Liver (tissue), 7 donors: ENCODE measurements at regions not wholly inside any gene's neighbourhood (a gene's known extent, or its start where the extent isn't known, plus 50 kb on each side); places are given as distances from the start of the nearest gene placed in this dataset.

ENCODE experiments used
- DNase-seq: peaks from one replicate; pipeline ENCODE4 v3.0.0-alpha.2; 2017; ENCODE audit warnings: low spot score
- H3K27ac ChIP-seq, 2 donors: one replicate each; pipeline ENCODE4 v1.7.0; 2013; ENCODE audit warnings: inconsistent platforms in 2 of 2, low read length in 2 of 2, control low read depth in 1 of 2, low read depth in 1 of 2, mild to moderate bottlenecking in 1 of 2
- H3K27me3 ChIP-seq, 4 donors: one replicate each; pipeline versions ENCODE4 v1.6.1 to v1.7.0; 2013; ENCODE audit warnings: low read length in 3 of 4, inconsistent platforms in 1 of 4, mild to moderate bottlenecking in 1 of 4, moderate library complexity in 1 of 4; ENCODE audit not compliant: control insufficient read depth in 4 of 4, insufficient read depth in 4 of 4
- H3K36me3 ChIP-seq, 4 donors: one replicate each; pipeline versions ENCODE4 v1.6.1 to v1.7.0; 2013; ENCODE audit warnings: low read length in 3 of 4, mild to moderate bottlenecking in 3 of 4, low read depth in 1 of 4, moderate library complexity in 1 of 4; ENCODE audit not compliant: control insufficient read depth in 4 of 4, insufficient read depth in 3 of 4
- H3K4me1 ChIP-seq, 4 donors: one replicate each; pipeline versions ENCODE4 v1.6.1 to v1.7.0; 2013; ENCODE audit warnings: low read length in 3 of 4, mild to moderate bottlenecking in 3 of 4, moderate library complexity in 1 of 4; ENCODE audit not compliant: control insufficient read depth in 4 of 4, insufficient read depth in 4 of 4
- H3K4me3 ChIP-seq, 3 donors: one replicate each; pipeline versions ENCODE4 v1.6.1 to v1.7.0; 2013; ENCODE audit warnings: low read length in 3 of 3, control low read depth in 1 of 3, low read depth in 1 of 3, mild to moderate bottlenecking in 1 of 3
- H3K9ac ChIP-seq, 2 donors: one replicate each; pipeline ENCODE4 v1.7.0; 2013; ENCODE audit warnings: low read length in 2 of 2, mild to moderate bottlenecking in 2 of 2, moderate library complexity in 2 of 2, control low read depth in 1 of 2, low read depth in 1 of 2
- H3K9me3 ChIP-seq, 4 donors: one replicate each; pipeline versions ENCODE4 v1.6.1 to v1.7.0; 2013; ENCODE audit warnings: low read length in 3 of 4; ENCODE audit not compliant: control insufficient read depth in 4 of 4
- EGR1 ChIP-seq, 2 donors: IDR thresholded peaks; 2 replicates each; pipeline ENCODE4 v1.6.1; 2016 to 2018; ENCODE audit warnings: antibody characterized with exemption in 2 of 2, low read depth in 2 of 2
- FOXA1 ChIP-seq: IDR thresholded peaks from 2 replicates; pipeline ENCODE4 v1.6.1; 2016; ENCODE audit warnings: antibody characterized with exemption
- FOXA2 ChIP-seq: IDR thresholded peaks from 2 replicates; pipeline ENCODE4 v1.6.1; 2016; ENCODE audit warnings: antibody characterized with exemption
- GABPA ChIP-seq, 2 donors: IDR thresholded peaks in 1 of 2; conservative IDR thresholded peaks in 1 of 2; 2 replicates each; pipeline ENCODE4 v1.6.1; 2016; ENCODE audit warnings: antibody characterized with exemption in 2 of 2, mild to moderate bottlenecking in 1 of 2, moderate library complexity in 1 of 2
- HNF4A ChIP-seq, 2 donors: conservative IDR thresholded peaks; 2 replicates each; pipeline ENCODE4 v1.6.1; 2016; ENCODE audit warnings: antibody characterized with exemption in 2 of 2, mild to moderate bottlenecking in 2 of 2
- HNF4G ChIP-seq: IDR thresholded peaks from 2 replicates; pipeline ENCODE4 v1.6.1; 2016; ENCODE audit warnings: antibody characterized with exemption
- RXRA ChIP-seq, 2 donors: IDR thresholded peaks; 2 replicates each; pipeline ENCODE4 v1.6.1; 2017 to 2018; ENCODE audit warnings: antibody characterized with exemption in 2 of 2, mild to moderate bottlenecking in 1 of 2
- SP1 ChIP-seq: IDR thresholded peaks from 2 replicates; pipeline ENCODE4 v1.6.1; 2018; ENCODE audit warnings: antibody characterized with exemption, mild to moderate bottlenecking
- TAF1 ChIP-seq: conservative IDR thresholded peaks from 2 replicates; pipeline ENCODE4 v1.6.1; 2016; ENCODE audit warnings: antibody characterized with exemption, mild to moderate bottlenecking
- WGBS: extraction: QIAGEN DNeasy Blood & Tissue Kit; methylation state at CpG from one replicate; pipeline ENCODE4 v1.1.7; 2013; 5-methylcytosine and 5-hydroxymethylcytosine counted together
- TF ChIP-seq, protein P1 (sequence below): IDR thresholded peaks from 2 replicates; pipeline ENCODE4 v1.6.1; 2016; ENCODE audit warnings: antibody characterized with exemption
- TF ChIP-seq, protein P2 (sequence below): IDR thresholded peaks from 2 replicates; pipeline ENCODE4 v1.6.1; 2016; ENCODE audit warnings: antibody characterized with exemption
- TF ChIP-seq, protein P3 (sequence below): IDR thresholded peaks from 2 replicates; pipeline ENCODE4 v1.6.1; 2016; ENCODE audit warnings: antibody characterized with exemption, mild to moderate bottlenecking
- donor health status: healthy.
- donor health status: healthy.
- donor health status: healthy.
- donor health status: healthy.

DNA sequence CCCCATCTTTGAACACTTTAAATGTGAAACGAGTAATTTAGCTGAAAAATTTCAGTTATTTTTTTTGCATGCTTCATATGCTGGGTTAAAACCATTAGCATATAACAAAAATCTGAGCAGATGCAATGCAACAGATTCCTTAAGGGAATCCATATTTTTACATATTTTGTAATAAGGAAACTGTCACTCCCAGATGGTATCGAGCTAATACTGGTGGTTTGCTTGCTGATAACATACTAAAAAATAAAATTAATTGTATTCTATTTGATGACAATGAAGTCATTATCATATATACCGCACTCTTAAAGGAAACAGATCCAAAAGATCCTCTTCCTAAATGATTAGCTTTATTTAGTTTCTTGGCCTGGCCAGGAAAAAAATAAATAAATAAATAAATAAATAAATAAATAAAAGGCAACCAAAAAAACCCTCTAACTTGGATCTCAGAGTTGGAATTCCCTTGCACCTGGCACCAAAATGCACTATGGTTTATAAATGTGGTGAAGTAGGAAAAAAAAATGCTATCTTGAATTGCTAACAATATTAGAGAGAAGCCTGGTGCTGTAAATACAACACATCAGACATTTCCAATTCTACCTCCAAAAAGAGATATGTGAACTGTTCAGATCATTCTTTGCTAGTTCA lies 503.2 kb upstream of the ARRDC4 start:
- H3K4me1 ChIP-seq = no peaks in the 10 kb centered on the region
- DNase-seq = no peak
- no peak overlapping the region for H3K27ac ChIP-seq
- WGBS = 76% methylated on average over 3 of the region's 3 CpGs
- no peaks in the 10 kb centered on the region for H3K9me3 ChIP-seq
- peaks cover 0 to 2% (median 0%) of the 10 kb centered on the region in 4 donors for H3K27me3 ChIP-seq
- no peaks in the 10 kb centered on the region for H3K36me3 ChIP-seq
- no peak for TF ChIP-seq FOXA1
- TF ChIP-seq SP1 = no peak
- TF ChIP-seq EGR1 (IDR thresholded peaks at IDR 0.05; ENCODE audit: low read depth in 2 of 2) = no peak
- H3K4me3 ChIP-seq = no peak overlapping the region
- no peak overlapping the region for H3K9ac ChIP-seq

DNA sequence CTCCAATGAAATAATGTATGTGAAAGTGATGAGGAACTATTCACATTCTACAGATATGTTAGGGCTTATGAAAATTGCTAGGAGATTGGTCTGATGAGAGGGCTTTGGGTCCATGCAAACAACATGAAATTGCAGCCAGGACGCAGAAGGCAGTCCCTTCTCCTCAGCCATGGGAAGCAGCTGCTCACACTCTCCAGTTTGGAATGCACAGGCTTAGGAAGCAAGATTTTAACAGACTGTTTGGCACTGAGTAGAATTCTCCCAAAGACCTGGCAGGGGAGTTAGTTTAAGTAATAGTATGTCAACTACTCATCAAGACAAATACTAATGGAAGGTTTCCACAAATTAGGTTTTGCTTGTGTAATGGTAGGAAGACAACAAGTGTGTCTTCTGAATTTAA lies 500.7 kb upstream of the ARRDC4 start:
- peaks cover 0 to 2% (median 0%) of the 10 kb centered on the region in 4 donors for H3K27me3 ChIP-seq
- H3K9ac ChIP-seq = no peak overlapping the region
- 72% methylated on average over 1 of the region's 1 CpG for WGBS
- no peaks in the 10 kb centered on the region for H3K9me3 ChIP-seq
- no peak overlapping the region for H3K27ac ChIP-seq
- no peak overlapping the region for H3K4me3 ChIP-seq
- TF ChIP-seq, protein P1, sequence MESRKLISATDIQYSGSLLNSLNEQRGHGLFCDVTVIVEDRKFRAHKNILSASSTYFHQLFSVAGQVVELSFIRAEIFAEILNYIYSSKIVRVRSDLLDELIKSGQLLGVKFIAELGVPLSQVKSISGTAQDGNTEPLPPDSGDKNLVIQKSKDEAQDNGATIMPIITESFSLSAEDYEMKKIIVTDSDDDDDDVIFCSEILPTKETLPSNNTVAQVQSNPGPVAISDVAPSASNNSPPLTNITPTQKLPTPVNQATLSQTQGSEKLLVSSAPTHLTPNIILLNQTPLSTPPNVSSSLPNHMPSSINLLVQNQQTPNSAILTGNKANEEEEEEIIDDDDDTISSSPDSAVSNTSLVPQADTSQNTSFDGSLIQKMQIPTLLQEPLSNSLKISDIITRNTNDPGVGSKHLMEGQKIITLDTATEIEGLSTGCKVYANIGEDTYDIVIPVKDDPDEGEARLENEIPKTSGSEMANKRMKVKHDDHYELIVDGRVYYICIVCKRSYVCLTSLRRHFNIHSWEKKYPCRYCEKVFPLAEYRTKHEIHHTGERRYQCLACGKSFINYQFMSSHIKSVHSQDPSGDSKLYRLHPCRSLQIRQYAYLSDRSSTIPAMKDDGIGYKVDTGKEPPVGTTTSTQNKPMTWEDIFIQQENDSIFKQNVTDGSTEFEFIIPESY = no peak
- H3K4me1 ChIP-seq = no peaks in the 10 kb centered on the region
- no peak for DNase-seq
- no peaks in the 10 kb centered on the region for H3K36me3 ChIP-seq

DNA sequence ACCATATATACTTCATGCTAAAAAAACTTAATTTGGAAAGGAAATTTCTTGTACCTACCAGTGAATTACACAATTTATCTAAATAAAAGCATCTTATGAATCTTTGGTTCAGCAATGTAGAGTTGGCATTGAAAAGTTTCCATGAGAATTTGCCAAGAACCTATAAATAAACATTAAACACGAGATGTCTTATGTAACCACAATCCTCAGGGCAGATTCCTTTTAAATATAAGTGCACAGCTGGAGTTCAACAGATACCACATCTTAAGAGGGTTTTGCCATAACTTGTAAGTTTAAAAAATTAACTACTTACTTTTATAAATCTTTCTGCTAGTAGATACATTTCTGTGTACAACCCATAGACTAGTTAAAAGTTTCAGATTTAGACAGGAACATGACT lies 499.3 kb upstream of the ARRDC4 start:
- Histone ChIP-seq H3K9ac (no peak overlapping the region), H3K9me3 (no peaks in the 10 kb centered on the region), H3K4me3 (no peak overlapping the region), H3K27me3 (no peaks in the 10 kb centered on the region), H3K27ac (no peak overlapping the region), H3K4me1 (no peaks in the 10 kb centered on the region), H3K36me3 (no peaks in the 10 kb centered on the region)
- no peak for TF ChIP-seq GABPA (IDR thresholded peaks at IDR 0.05 in 1 of 2, conservative IDR thresholded peaks at IDR 0.05 in 1 of 2)
- TF ChIP-seq, protein P1 = no peak
- no peak for DNase-seq
- 11% methylated on average over 1 of the region's 1 CpG for WGBS

DNA sequence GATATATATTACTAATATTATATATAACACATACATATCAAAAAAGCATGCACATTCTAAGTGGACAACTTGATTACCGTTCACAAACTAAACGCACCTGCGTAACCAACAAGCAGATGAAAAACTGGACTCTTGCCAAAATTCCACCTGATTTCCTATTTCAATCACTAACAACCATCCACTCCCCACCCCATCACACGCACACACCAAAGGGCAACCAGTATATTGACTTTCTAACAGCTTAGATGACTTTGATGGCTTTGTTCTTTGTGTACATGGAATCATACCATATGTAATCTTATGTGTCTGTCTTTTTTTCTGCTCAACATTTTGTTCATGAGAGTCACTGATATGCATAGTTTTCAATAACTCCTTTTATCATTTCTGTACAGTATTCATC lies 496.8 kb upstream of the ARRDC4 start:
- Histone ChIP-seq H3K9ac (no peak overlapping the region), H3K4me1 (no peaks in the 10 kb centered on the region), H3K4me3 (no peak overlapping the region), H3K36me3 (no peaks in the 10 kb centered on the region), H3K9me3 (no peaks in the 10 kb centered on the region), H3K27ac (no peak overlapping the region), H3K27me3 (no peaks in the 10 kb centered on the region)
- 63% methylated on average over 4 of the region's 4 CpGs for WGBS
- DNase-seq = no peak
- TF ChIP-seq SP1 (no peak), EGR1 (IDR thresholded peaks at IDR 0.05; ENCODE audit: low read depth in 2 of 2) (no peak), HNF4A (conservative IDR thresholded peaks at IDR 0.05) (no peak), TAF1 (no peak), FOXA1 (no peak), RXRA (IDR thresholded peaks at IDR 0.05) (no peak), GABPA (IDR thresholded peaks at IDR 0.05 in 1 of 2, conservative IDR thresholded peaks at IDR 0.05 in 1 of 2) (no peak), HNF4G (no peak), FOXA2 (no peak)
- TF ChIP-seq, protein P1 = no peak
- TF ChIP-seq, protein P2, sequence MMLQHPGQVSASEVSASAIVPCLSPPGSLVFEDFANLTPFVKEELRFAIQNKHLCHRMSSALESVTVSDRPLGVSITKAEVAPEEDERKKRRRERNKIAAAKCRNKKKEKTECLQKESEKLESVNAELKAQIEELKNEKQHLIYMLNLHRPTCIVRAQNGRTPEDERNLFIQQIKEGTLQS = no peak
- TF ChIP-seq, protein P3, sequence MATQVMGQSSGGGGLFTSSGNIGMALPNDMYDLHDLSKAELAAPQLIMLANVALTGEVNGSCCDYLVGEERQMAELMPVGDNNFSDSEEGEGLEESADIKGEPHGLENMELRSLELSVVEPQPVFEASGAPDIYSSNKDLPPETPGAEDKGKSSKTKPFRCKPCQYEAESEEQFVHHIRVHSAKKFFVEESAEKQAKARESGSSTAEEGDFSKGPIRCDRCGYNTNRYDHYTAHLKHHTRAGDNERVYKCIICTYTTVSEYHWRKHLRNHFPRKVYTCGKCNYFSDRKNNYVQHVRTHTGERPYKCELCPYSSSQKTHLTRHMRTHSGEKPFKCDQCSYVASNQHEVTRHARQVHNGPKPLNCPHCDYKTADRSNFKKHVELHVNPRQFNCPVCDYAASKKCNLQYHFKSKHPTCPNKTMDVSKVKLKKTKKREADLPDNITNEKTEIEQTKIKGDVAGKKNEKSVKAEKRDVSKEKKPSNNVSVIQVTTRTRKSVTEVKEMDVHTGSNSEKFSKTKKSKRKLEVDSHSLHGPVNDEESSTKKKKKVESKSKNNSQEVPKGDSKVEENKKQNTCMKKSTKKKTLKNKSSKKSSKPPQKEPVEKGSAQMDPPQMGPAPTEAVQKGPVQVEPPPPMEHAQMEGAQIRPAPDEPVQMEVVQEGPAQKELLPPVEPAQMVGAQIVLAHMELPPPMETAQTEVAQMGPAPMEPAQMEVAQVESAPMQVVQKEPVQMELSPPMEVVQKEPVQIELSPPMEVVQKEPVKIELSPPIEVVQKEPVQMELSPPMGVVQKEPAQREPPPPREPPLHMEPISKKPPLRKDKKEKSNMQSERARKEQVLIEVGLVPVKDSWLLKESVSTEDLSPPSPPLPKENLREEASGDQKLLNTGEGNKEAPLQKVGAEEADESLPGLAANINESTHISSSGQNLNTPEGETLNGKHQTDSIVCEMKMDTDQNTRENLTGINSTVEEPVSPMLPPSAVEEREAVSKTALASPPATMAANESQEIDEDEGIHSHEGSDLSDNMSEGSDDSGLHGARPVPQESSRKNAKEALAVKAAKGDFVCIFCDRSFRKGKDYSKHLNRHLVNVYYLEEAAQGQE = no peak
